Caki2 (cell line): ENCODE measurements at regions not wholly inside any gene's neighbourhood (a gene's known extent, or its start where the extent isn't known, plus 50 kb on each side); places are given as distances from the start of the nearest gene placed in this dataset.
"Not testable (repeated sequence)": the region's sequence is repeated elsewhere in the genome, so short reads cannot be mapped to it uniquely, and the experiment has no call there.

Source experiments
- DNase-seq: peaks from one replicate; pipeline ENCODE4 v3.0.0-alpha.2; 2015; ENCODE audit warnings: low read depth
- in situ Hi-C: cut with HindIII; loops from 2 replicates; pipeline ENCODE4 v1.10.0; 2016; ENCODE audit warnings: low sequenced_read_pairs, low pct_unique_long_range_greater_than_20kb, mixed read lengths

DNA sequence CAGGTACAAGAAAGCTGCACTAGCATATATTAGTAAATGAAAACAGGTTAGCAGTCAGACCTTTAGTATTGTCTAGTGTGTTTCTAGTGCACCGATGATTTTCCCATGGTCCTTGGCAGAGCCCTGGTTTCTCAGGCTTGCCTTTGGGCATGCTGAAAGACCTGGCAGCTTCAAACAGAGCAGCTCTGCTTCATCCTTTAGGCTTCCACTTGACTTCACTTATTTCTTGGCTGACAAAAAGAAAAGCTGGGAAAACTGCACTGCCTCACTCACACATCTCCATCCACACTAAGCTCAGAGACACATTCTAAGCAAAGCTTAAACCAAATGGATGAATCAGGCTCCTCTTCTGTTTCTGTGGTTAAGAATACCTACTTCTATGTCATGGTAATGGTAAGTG, 374.8 kb upstream of the PDZRN3 start:
- in situ Hi-C loops: no loop called here

DNA sequence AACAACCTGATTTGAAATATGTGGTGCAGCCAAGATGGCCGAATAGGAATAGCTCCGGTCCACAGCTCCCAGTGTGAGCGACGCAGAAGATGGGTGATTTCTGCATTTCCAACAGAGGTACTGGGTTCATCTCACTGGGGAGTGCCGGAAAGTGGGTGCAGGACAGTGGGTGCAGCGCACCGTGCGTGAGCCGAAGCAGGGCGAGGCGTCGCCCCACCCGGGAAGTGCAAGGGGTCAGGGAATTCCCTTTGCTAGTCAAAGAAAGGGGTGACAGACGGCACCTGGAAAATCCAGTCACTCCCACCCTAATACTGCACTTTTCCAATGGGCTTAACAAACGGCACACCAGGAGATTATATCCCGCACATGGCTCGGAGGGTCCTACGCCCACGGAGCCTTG, 365.9 kb upstream of the PDZRN3 start:
- DNase-seq, in situ Hi-C loops: not testable (repeated sequence)

More for the DNA sequence above, 374.8 kb upstream of the PDZRN3 start:
- DNase-seq: no peak

DNA sequence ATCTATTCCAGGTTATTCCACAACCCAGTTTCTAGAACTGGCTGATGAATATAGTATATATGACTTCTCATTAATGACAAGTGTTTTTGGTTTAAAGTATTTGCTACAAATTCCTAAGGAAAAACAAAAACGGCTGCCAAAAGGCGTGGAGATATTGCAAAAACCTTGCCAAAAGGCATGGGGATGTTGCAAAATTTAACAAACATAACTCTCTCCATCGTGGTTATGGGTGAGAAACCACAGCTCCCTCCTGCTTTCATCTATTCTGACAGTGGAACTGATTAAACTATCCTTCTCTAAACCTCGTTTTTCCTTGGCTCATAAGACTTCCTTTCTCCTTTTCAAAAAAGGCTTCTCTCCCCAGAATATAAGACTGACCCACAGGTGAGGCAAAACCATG, 342.0 kb upstream of the PDZRN3 start:
- in situ Hi-C loops: no loop called here

GRCh38 chr3:73964818-73965217, 340.1 kb upstream of the PDZRN3 start:
- in situ Hi-C loops: no loop called here
- no peak for DNase-seq

More for the DNA sequence above, 342.0 kb upstream of the PDZRN3 start:
- DNase-seq: no peak

- in situ Hi-C loops: no loop called here
- no peak for DNase-seq
These were observed 330.8 kb upstream of the PDZRN3 start for GRCh38 chr3:73955494-73956070.

- in situ Hi-C loops: no loop called here
- DNase-seq: no peak
These were observed 329.8 kb upstream of the PDZRN3 start for GRCh38 chr3:73954506-73954905.

DNA sequence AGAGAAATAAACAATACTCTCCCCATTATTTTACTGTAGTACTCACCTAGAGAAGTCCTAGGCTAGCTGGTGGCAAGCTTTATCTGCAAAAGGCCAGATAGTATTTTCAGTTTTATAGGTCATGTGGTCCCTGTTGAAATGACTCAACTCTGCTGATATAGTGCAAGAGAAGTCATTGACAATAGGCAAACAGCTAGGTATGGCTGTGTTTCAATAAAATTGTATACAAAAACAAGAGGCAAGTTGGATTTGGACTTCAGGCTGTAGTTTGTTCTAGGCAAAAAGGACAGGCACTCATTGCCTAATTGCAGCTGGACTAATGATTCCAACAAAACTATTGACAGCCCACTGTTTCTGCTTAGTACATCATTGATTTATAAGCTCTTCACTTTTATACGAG, 328.0 kb upstream of the PDZRN3 start:
- in situ Hi-C loops: no loop called here
- no peak for DNase-seq

GRCh38 chr3:73950865-73951558, 326.3 kb upstream of the PDZRN3 start:
- DNase-seq: no peak
- in situ Hi-C loops: no loop called here

DNA sequence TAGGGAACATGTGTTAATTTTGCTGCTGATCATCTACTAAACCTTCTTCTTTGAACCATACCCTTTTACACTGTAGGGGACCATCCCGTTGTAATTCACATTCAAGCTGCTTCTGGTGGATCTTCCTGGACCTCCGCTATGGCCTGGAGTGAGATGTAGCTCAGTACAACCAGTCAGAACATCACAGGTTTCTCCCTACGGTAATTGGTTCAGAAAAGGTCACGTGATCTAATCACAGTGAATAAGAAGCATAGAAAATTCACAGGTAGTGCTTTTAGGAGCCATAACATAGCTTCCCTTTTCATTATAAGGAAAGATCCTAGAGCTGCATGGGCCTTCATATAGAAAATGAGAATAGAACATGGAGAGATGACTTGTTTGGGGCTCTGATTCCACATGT, 320.8 kb upstream of the PDZRN3 start:
- DNase-seq: no peak
- in situ Hi-C loops: no loop called here

DNA sequence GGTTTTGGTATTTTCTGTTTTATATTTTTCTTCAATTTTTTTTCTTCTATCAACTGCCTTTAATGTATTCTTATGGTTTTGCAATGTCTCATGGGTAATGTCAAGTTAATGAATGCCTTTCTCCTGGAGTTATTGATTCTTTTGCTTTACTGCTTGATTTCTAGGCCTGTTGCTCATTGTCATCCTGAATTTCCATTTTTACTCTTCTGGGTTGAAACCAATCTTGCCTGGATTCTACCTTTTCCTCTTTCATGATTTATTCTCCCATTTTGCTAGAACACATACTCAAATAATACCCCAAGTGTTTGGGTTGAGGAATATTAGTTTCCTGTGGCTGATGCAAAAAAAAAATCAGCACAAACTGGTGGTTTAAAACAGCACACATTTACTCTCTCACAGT, 315.2 kb upstream of the PDZRN3 start:
- DNase-seq: no peak
- in situ Hi-C loops: no loop called here

- in situ Hi-C loops: no loop called here
- no peak for DNase-seq
These were observed 308.8 kb upstream of the PDZRN3 start for GRCh38 chr3:73933585-73933984.

DNA sequence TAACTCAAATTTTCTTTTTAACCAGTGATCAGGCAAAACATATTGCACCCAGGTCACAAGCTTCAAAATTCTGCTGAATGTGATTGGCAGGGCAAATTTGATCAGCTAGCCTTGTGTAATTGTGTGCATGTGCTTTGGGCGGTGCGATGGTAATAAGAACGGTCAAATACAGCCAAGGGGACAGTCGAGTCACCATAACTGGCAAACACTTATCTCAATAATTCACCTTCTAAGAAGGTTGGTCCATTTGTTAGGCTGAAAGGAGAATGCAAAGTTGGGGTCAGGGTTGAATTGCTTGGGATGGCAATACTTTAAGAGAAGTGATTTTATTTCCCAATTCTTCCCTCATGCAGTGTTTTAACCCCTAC, 302.4 kb upstream of the PDZRN3 start:
- in situ Hi-C loops: no loop called here
- DNase-seq: no peak

GRCh38 chr3:73926360-73927202, 301.8 kb upstream of the PDZRN3 start:
- in situ Hi-C loops: no loop called here
- no peak for DNase-seq

DNA sequence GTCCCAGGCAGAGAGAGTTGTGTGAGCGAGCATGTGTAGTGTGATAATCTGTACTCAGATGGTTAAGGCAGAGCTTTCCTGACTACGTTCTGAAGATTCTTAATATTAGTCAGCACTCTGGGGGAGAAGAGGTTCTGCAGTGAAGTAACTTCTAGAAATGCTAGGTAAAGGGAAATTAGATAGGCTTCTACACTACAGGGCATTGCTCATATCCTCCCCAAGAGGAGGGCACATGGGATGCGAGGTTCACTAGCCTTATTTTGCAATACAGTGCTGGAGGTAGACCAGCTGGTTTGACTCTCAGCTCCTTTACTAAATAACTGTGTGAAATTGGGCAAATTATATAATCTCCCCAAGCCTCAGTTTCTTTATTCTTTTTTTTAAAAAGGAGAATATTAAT, 300.3 kb upstream of the PDZRN3 start:
- no peak for DNase-seq
- in situ Hi-C loops: no loop called here

DNA sequence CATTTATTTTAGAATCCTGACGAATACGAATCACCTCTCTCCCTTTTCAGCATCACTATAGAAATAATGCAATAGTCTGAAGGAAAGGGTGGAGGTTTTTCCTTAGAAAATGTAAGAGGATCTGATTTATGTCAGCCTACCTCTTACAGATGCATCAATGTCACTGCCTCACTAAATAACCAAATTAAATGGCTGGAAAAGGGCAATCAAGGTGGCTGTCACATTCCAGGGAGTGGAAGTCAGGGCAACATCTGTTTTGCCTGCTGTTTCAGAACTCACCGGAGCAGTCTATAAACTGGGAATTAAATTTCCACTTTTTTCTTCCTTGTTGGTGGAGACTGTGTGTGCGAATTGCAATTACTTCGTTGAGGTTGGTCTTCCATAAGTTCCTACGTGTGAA, 299.3 kb upstream of the PDZRN3 start:
- in situ Hi-C loops: no loop called here

GRCh38 chr3:73917643-73918042, 292.9 kb upstream of the PDZRN3 start:
- in situ Hi-C loops: no loop called here
- DNase-seq: no peak

More for the DNA sequence above, 299.3 kb upstream of the PDZRN3 start:
- DNase-seq: no peak

- no peak for DNase-seq
- in situ Hi-C loops: no loop called here
These were observed 291.1 kb upstream of the PDZRN3 start for GRCh38 chr3:73915886-73916285.

DNA sequence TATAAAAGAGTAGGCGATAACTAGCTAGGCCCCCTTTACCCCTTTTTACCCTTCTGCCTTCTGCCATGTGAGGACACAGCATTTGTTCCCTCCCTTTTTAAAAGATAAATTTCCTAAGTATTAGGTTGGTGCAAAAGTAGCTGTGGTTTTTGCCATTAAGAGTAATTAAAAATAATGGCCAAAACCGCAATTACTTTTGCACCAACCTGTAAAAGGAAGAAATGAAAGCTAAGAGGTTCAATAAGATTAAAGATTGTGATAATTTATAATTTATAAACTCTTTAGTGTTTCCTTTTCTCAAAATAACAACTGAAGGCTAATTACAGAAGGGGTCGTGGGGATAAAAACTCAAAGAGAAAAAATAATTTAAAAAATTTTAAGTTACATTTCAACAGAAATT, 283.5 kb upstream of the PDZRN3 start:
- in situ Hi-C loops: no loop called here
- DNase-seq: no peak

DNA sequence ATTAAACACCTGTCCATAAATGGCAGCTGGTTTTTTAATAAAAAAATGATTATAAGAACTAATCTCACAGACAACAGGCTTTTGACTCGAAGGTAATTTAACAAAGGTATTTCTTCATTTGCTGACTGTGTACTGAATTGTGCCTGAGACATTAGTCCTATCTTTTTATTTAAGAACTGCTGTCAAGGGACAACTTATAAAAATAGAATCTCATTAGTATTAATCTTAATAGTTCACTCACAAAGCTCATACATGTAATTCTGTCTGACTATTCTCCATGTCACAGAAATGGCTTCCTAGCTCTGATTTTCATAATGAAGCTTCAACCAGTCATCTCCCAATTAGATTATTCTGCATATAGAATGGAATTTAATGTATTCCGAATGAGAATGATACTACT, 276.9 kb upstream of the PDZRN3 start:
- no peak for DNase-seq

More for the DNA sequence above, 276.9 kb upstream of the PDZRN3 start:
- in situ Hi-C loops: no loop called here
